HG03064 (cell line): ENCODE measurements at regions not wholly inside any gene's neighbourhood (a gene's known extent, or its start where the extent isn't known, plus 50 kb on each side); places are given as distances from the start of the nearest gene placed in this dataset.

Experiments
- ATAC-seq: cut with Tn5 transposase; IDR thresholded peaks from one replicate; pipeline ENCODE4 v1.9.1; 2021; ENCODE audit warnings: low read depth; ENCODE audit not compliant: unreplicated experiment

GRCh38 chr10:75294866-75295701 is 59.3 kb upstream of the COMTD1 start:
- no peak for ATAC-seq

DNA sequence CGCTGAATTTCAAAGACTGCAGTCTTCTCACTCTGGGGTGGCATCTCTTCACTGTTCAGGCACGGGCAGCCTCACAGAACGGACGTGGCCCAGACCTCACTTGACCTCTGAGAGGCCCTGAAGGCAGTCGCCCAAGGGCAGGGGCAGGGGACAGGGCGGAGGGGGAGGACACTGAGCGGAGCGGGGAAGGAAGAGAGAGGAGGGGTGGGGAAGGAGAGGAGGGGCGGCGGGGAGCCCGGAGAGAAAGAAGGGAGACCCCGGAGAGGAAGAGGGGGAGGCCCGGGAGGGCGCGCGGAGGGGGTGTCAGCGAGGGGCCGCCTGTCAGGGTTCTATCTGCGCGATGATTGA is 58.7 kb upstream of the COMTD1 start:
- no peak for ATAC-seq

DNA sequence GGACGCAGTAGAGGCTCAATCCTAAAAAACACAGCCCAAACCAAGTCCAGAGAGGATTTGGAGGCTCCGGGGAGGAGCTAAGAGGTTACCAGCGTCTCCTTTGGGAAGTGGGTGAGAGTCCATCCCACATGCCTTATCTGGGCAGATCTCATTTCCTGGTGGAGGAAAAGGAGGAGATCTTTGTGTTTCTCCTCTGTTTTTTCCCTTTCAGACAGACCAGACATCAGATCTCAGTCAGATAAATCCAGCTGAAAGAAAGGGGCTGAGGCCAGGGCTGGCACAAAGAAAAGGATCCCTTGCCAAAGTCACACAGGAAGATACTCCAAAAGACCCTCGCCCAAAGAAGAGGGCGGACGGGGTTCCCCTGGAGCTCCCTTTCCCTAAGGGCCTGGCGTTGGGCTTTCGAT is 58.3 kb upstream of the COMTD1 start:
- no peak for ATAC-seq

- ATAC-seq = no peak
These were observed 57.7 kb upstream of the COMTD1 start for GRCh38 chr10:75293446-75293820.

DNA sequence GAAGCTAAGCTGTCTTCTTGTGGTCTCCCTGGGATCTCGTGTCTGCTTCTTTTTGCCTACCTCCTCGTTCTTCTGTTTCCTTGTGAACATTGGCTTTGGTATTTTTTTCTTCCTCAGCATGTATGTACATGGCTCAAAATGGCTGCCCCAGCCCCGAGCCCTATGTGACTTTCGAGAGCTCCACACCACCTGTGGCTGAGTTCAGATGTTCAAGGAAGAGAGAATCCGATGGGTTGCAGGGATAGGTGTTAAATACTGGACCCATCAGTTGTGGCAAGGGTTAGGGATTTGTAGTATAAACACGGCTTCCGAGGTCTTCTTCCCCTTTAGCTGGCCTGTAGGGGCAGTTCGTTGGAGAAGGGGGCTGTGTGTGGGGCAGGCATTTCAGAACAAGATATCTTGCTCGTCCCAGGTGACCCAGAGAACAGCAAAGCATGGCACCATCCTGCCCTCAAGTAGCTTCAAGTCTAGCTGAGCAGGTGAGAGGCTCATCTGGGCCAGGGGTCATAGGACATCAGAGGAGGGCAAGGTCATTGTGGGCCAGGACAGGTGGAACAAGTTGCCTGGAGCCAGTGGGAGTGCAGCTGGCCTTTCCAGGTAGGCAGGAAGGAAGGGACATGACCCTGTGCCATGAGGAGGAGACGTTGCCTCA is 57.2 kb upstream of the COMTD1 start:
- no peak for ATAC-seq

- ATAC-seq = no peak
These were observed 56.0 kb upstream of the COMTD1 start for GRCh38 chr10:75291805-75292204.

DNA sequence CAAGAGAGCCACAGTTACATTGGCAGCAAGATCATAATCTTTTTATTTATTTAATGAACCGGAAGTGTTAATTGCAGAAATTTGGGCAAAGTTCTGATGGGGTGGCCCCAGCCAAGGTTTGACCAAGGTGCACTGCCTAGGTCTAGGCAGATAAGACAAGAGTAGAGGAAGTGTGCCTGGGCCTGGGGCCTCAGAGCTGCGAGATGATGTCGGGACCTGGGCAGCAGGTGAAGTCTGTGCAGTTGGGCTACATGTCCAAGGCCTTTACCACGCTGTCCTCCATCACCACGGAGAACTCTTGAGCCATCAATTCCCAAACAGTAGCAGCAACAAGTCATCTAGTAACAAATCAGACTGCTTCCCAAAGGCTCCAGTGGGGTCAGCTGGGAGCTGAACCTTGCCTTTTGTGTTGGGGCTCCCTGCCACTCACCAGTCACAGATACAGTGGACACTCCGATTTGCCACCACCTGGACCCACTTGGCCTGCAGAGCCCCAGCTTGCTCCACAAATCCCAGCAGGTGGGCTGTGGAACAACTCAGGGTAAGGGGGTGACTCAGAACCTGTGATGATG is 52.5 kb upstream of the COMTD1 start:
- ATAC-seq = no peak

- ATAC-seq = no peak
These were observed 51.9 kb upstream of the COMTD1 start for GRCh38 chr10:75287697-75288096.

DNA sequence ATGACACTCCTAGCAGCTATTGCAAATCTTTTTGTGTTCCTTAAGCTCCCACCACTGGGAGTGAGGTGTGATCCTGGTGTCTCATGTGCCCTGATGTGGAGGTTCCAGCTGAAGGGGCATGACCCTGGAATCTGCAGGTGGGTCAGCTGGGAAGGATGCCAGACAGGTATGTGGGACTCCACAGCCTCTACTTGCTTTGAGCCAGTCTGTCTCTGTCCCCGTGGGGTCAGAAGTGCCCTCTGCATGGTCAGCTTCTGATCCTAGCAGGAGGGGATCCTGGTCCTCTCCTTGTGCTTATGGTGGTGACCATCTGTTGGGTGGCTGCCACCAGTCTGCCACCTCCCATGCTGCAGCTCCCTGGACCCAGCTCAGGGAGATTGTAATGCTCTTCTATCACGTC is 51.1 kb upstream of the COMTD1 start:
- ATAC-seq = no peak
